Kidney (tissue), 13 donors: ENCODE measurements at regions not wholly inside any gene's neighbourhood (a gene's known extent, or its start where the extent isn't known, plus 50 kb on each side); places are given as distances from the start of the nearest gene placed in this dataset.
A peak's percentile ranks its signal among the peaks of the same experiment; 100 is the strongest.

Experiments
- DNase-seq, 5 donors: peaks; one replicate each; pipeline ENCODE4 v3.0.0-alpha.2; 2013 to 2020
- FAIRE-seq: peaks from 2 replicates; lab custom pipeline; 2012; peaks lifted over from hg19 to GRCh38; lab: Jason Lieb, UNC
- H3K27ac ChIP-seq, 2 donors: one replicate each; pipeline ENCODE4 v1.7.0; 2013; ENCODE audit warnings: low read depth in 2 of 2, low read length in 2 of 2, inconsistent platforms in 1 of 2
- H3K27me3 ChIP-seq: one replicate; pipeline ENCODE4 v1.7.1; 2013; ENCODE audit warnings: low read length, inconsistent platforms; ENCODE audit not compliant: control insufficient read depth, insufficient read depth
- H3K36me3 ChIP-seq, 3 donors: one replicate each; pipeline versions ENCODE4 v1.7.0 to v1.7.1; 2013; ENCODE audit warnings: low read length in 3 of 3, control low read depth in 1 of 3, inconsistent platforms in 1 of 3; ENCODE audit not compliant: insufficient read depth in 3 of 3, control insufficient read depth in 2 of 3
- H3K4me1 ChIP-seq, 3 donors: one replicate each; pipeline versions ENCODE4 v1.7.0 to v1.7.1; 2013; ENCODE audit warnings: low read length in 3 of 3, inconsistent platforms in 1 of 3, low read depth in 1 of 3; ENCODE audit not compliant: control insufficient read depth in 2 of 3, insufficient read depth in 2 of 3
- H3K4me3 ChIP-seq, 3 donors: one replicate each; pipeline versions ENCODE4 v1.7.0 to v1.8.1; 2013; ENCODE audit warnings: low read length in 3 of 3, control low read depth in 1 of 3, inconsistent platforms in 1 of 3
- H3K9ac ChIP-seq, 3 donors: one replicate each; pipeline versions ENCODE4 v1.7.0 to v1.7.1; 2013; ENCODE audit warnings: low read length in 3 of 3, control low read depth in 1 of 3, inconsistent platforms in 1 of 3
- H3K9me3 ChIP-seq, 3 donors: one replicate each; pipeline versions ENCODE4 v1.7.0 to v1.7.1; 2013; ENCODE audit warnings: low read length in 3 of 3, control low read depth in 1 of 3, inconsistent platforms in 1 of 3; ENCODE audit not compliant: control insufficient read depth in 2 of 3, insufficient read depth in 1 of 3
- CTCF ChIP-seq: IDR thresholded peaks from 3 replicates; pipeline ENCODE4 v1.5.1; 2012; ENCODE audit warnings: mild to moderate bottlenecking, moderate library complexity, borderline replicate concordance; ENCODE audit not compliant: insufficient read depth; ENCODE audit errors: extremely low read depth
- intact Hi-C: fragments of 100-400 bp; cut with DNase I; formaldehyde crosslinking; loops from one replicate; pipeline ENCODE4 v1.11.1; 2022
- donor health status: control.
- donor health status: control.
- donor health status: control.
- donor health status: control.
- donor health status: control.
- donor health status: DM: yes; HTN: yes; CAD: no.
- donor health status: Normal renal cell carcinoma (clear cell type).

GRCh38 chr3:176571926-176572325, 625.4 kb downstream of the TBL1XR1 start:
- intact Hi-C loops, result no loop called here
- no peak overlapping the region for H3K27ac ChIP-seq
- no peak overlapping the region for H3K4me3 ChIP-seq
- no peaks in the 10 kb centered on the region for H3K27me3 ChIP-seq
- no peaks in the 10 kb centered on the region for H3K9me3 ChIP-seq
- no peaks in the 10 kb centered on the region for H3K4me1 ChIP-seq
- no peak for TF ChIP-seq CTCF
- DNase-seq (no peak), FAIRE-seq (no peak)
- H3K36me3 ChIP-seq, result no peaks in the 10 kb centered on the region
- H3K9ac ChIP-seq, result no peak overlapping the region

DNA sequence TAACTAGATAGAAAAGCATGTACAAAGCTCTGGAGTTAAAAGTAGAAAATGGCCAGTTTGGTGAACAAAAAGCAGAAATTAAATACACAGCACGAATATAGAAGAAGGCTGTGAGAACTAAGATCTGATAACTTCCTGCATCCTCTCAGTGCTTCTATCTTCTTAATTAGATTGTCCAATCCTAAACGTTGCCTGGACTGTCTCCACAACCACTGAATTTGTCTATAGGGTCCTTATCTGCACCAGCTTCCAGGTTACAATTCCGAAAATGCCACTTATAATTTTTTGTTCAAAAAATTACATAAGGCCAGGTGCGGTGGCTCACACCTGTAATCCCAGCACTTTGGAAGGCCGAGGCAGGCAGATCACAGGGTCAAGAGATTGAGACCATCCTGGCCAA, 626.3 kb downstream of the TBL1XR1 start:
- intact Hi-C loops, result no loop called here
- no peak overlapping the region for H3K4me3 ChIP-seq
- TF ChIP-seq CTCF, result no peak

GRCh38 chr3:176568189-176568588, 629.1 kb downstream of the TBL1XR1 start:
- no peak overlapping the region for H3K27ac ChIP-seq
- no peaks in the 10 kb centered on the region for H3K4me1 ChIP-seq
- no peaks in the 10 kb centered on the region for H3K27me3 ChIP-seq
- FAIRE-seq (no peak), DNase-seq (peak in 1 of 5 donors; percentile 9)
- intact Hi-C loops, result no loop called here
- no peak overlapping the region for H3K9ac ChIP-seq
- no peaks in the 10 kb centered on the region for H3K36me3 ChIP-seq
- no peaks in the 10 kb centered on the region for H3K9me3 ChIP-seq
- no peak for TF ChIP-seq CTCF
- H3K4me3 ChIP-seq, result no peak overlapping the region

More for the DNA sequence above, 626.3 kb downstream of the TBL1XR1 start:
- Histone ChIP-seq H3K27me3 (no peaks in the 10 kb centered on the region), H3K27ac (no peak overlapping the region), H3K36me3 (no peaks in the 10 kb centered on the region), H3K9ac (no peak overlapping the region), H3K9me3 (no peaks in the 10 kb centered on the region), H3K4me1 (no peaks in the 10 kb centered on the region)
- DNase-seq (no peak), FAIRE-seq (no peak)

DNA sequence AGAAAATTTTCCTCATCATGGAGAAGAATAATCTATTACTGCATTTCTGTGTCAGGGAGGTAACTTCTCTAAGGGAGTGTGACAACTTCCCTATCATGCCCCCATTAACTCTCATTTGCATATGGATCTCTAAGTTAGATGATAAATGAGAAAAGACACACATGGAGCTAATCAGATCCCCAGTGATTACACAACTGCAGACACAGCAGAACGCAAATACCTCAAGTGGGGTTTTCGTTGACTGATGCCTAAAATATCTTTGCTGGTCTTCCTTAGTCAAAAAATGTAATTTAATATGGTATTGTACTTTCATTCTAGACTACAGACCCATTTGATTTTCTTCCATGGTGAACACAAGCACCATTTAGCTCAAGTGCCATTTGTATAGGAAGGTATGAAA, 630.5 kb downstream of the TBL1XR1 start:
- Histone ChIP-seq H3K9ac (no peak overlapping the region), H3K36me3 (no peaks in the 10 kb centered on the region), H3K27me3 (no peaks in the 10 kb centered on the region), H3K4me3 (no peak overlapping the region), H3K4me1 (no peaks in the 10 kb centered on the region), H3K9me3 (no peaks in the 10 kb centered on the region), H3K27ac (no peak overlapping the region)
- DNase-seq (no peak), FAIRE-seq (no peak)
- no peak for TF ChIP-seq CTCF
- intact Hi-C loops, result no loop called here
